HG02943 (cell line): ENCODE measurements at regions not wholly inside any gene's neighbourhood (a gene's known extent, or its start where the extent isn't known, plus 50 kb on each side); places are given as distances from the start of the nearest gene placed in this dataset.

Source experiments
- ATAC-seq: cut with Tn5 transposase; IDR thresholded peaks from one replicate; pipeline ENCODE4 v1.9.1; 2021; ENCODE audit warnings: mild to moderate bottlenecking, low read depth, moderate library complexity; ENCODE audit not compliant: unreplicated experiment

GRCh38 chr3:72595927-72596610 lies 252.2 kb downstream of the SHQ1 start:
- ATAC-seq: no peak

- no peak for ATAC-seq
Measured at GRCh38 chr3:72595376-72595775, 252.9 kb downstream of the SHQ1 start.

- ATAC-seq: no peak
Measured at GRCh38 chr3:72594615-72595215, 253.5 kb downstream of the SHQ1 start.

- ATAC-seq: no peak
Measured at GRCh38 chr3:72593881-72594397, 254.3 kb downstream of the SHQ1 start.

GRCh38 chr3:72591522-72592421 lies 256.5 kb downstream of the SHQ1 start:
- ATAC-seq: no peak

- no peak for ATAC-seq
Measured at GRCh38 chr3:72590732-72591221, 257.5 kb downstream of the SHQ1 start.

- ATAC-seq: no peak
Measured at GRCh38 chr3:72587282-72587681, 261.0 kb downstream of the SHQ1 start.

GRCh38 chr3:72586694-72587093 lies 261.6 kb downstream of the SHQ1 start:
- no peak for ATAC-seq

- no peak for ATAC-seq
Measured at GRCh38 chr3:72585966-72586365, 262.3 kb downstream of the SHQ1 start.

- ATAC-seq: no peak
Measured at GRCh38 chr3:72584262-72584661, 264.0 kb downstream of the SHQ1 start.

GRCh38 chr3:72582963-72583362 lies 265.3 kb downstream of the SHQ1 start:
- ATAC-seq: no peak

GRCh38 chr3:72582211-72582878 lies 265.9 kb downstream of the SHQ1 start:
- ATAC-seq: peak; percentile 85

GRCh38 chr3:72580900-72581299 lies 267.3 kb downstream of the SHQ1 start:
- no peak for ATAC-seq

GRCh38 chr3:72580246-72580756 lies 267.9 kb downstream of the SHQ1 start:
- ATAC-seq: no peak

- ATAC-seq: no peak
Measured at GRCh38 chr3:72579581-72580245, 268.5 kb downstream of the SHQ1 start.

- ATAC-seq: no peak
Measured at GRCh38 chr3:72579191-72579580, 269.1 kb downstream of the SHQ1 start.

- ATAC-seq: no peak
Measured at GRCh38 chr3:72577190-72577589, 271.1 kb downstream of the SHQ1 start.

- ATAC-seq: no peak
Measured at GRCh38 chr3:72576563-72576962, 271.7 kb downstream of the SHQ1 start.

GRCh38 chr3:72574144-72574543 lies 274.1 kb downstream of the SHQ1 start:
- ATAC-seq: no peak

GRCh38 chr3:72573051-72573450 lies 275.2 kb downstream of the SHQ1 start:
- ATAC-seq: no peak
